ENCODE measurements at regions not wholly inside any gene's neighbourhood (a gene's known extent, or its start where the extent isn't known, plus 50 kb on each side); places are given as distances from the start of the nearest gene placed in this dataset.
A peak's percentile ranks its signal among the peaks of the same experiment; 100 is the strongest.

- no peak for DNase-seq
These were observed 137.0 kb downstream of the KATNIP start for GRCh38 chr16:27686926-27687325.

- DNase-seq, result no peak
These were observed 137.7 kb downstream of the KATNIP start for GRCh38 chr16:27687605-27688004.

- DNase-seq, result no peak
These were observed 139.8 kb downstream of the KATNIP start for GRCh38 chr16:27689711-27690110.

GRCh38 chr16:27690608-27691007 lies 140.7 kb downstream of the KATNIP start:
- peak; percentile 34 to 59 for DNase-seq

- peak; percentile 9 to 44 for DNase-seq
These were observed 141.8 kb downstream of the KATNIP start for GRCh38 chr16:27691721-27692120.

- no peak for DNase-seq
These were observed 142.6 kb downstream of the KATNIP start for GRCh38 chr16:27692576-27692975.

GRCh38 chr16:27695161-27695560 lies 145.2 kb downstream of the KATNIP start:
- no peak for DNase-seq

GRCh38 chr16:27698266-27698665 lies 148.3 kb downstream of the KATNIP start:
- no peak for DNase-seq

- DNase-seq, result no peak
These were observed 148.8 kb downstream of the KATNIP start for GRCh38 chr16:27698746-27699145.

GRCh38 chr16:27699540-27699939 lies 149.6 kb downstream of the KATNIP start:
- DNase-seq, result no peak

- no peak for DNase-seq
These were observed 150.5 kb downstream of the KATNIP start for GRCh38 chr16:27700304-27700995.

GRCh38 chr16:27701381-27701780 lies 151.4 kb downstream of the KATNIP start:
- DNase-seq, result no peak

GRCh38 chr16:27703121-27703520 lies 153.2 kb downstream of the KATNIP start:
- no peak for DNase-seq

- DNase-seq, result no peak
These were observed 153.6 kb downstream of the KATNIP start for GRCh38 chr16:27703545-27703944.

- no peak for DNase-seq
These were observed 154.3 kb downstream of the KATNIP start for GRCh38 chr16:27704252-27704651.

- DNase-seq, result no peak
These were observed 156.4 kb downstream of the KATNIP start for GRCh38 chr16:27706156-27706865.

- DNase-seq, result no peak
These were observed 157.1 kb downstream of the KATNIP start for GRCh38 chr16:27706866-27707685.

GRCh38 chr16:27708651-27709050 lies 158.7 kb downstream of the KATNIP start:
- no peak for DNase-seq

- DNase-seq, result no peak
These were observed 162.3 kb downstream of the KATNIP start for GRCh38 chr16:27712251-27712711.

GRCh38 chr16:27717726-27718125 lies 167.8 kb downstream of the KATNIP start:
- DNase-seq, result no peak

- no peak for DNase-seq
These were observed 168.5 kb downstream of the KATNIP start for GRCh38 chr16:27718201-27719105.

GRCh38 chr16:27719106-27719445 lies 169.1 kb downstream of the KATNIP start:
- no peak for DNase-seq

Data from inflammatory macrophage treated with lipopolysaccharide for 1 hour (primary cell).